Endothelial cell (in vitro differentiated cells): ENCODE measurements at regions not wholly inside any gene's neighbourhood (a gene's known extent, or its start where the extent isn't known, plus 50 kb on each side); places are given as distances from the start of the nearest gene placed in this dataset.

Source experiments
- DNase-seq: peaks from one replicate; pipeline ENCODE4 v3.0.0; 2021; ENCODE audit warnings: low spot score
- H3K27ac Mint-ChIP-seq: one replicate; pipeline ENCODE4 v1.8.0; 2021; ENCODE audit warnings: mixed read lengths, inconsistent platforms; ENCODE audit not compliant: unreplicated experiment
- H3K27me3 Mint-ChIP-seq: one replicate; pipeline ENCODE4 v1.8.0; 2021; ENCODE audit warnings: mild to moderate bottlenecking, moderate library complexity, mixed read lengths, inconsistent platforms; ENCODE audit not compliant: unreplicated experiment
- H3K36me3 Mint-ChIP-seq: one replicate; pipeline ENCODE4 v1.8.0; 2021; ENCODE audit warnings: mild to moderate bottlenecking, low read depth, mixed read lengths, inconsistent platforms; ENCODE audit not compliant: unreplicated experiment
- H3K4me1 Mint-ChIP-seq: one replicate; pipeline ENCODE4 v1.8.0; 2021; ENCODE audit warnings: mild to moderate bottlenecking, mixed read lengths, inconsistent platforms; ENCODE audit not compliant: unreplicated experiment
- H3K4me3 Mint-ChIP-seq: one replicate; pipeline ENCODE4 v1.8.0; 2021; ENCODE audit warnings: mild to moderate bottlenecking, mixed read lengths, inconsistent platforms; ENCODE audit not compliant: unreplicated experiment
- H3K9me3 Mint-ChIP-seq: one replicate; pipeline ENCODE4 v1.8.0; 2021; ENCODE audit warnings: mixed read lengths, inconsistent platforms; ENCODE audit not compliant: unreplicated experiment
- CTCF ChIP-seq: fragments of 200-600 bp; sonication (generic); IDR thresholded peaks from one replicate; pipeline ENCODE4 v1.5.0; 2021; ENCODE audit warnings: antibody characterized with exemption; ENCODE audit not compliant: unreplicated experiment

- DNase-seq = no peak
- Mint-ChIP-seq H3K9me3 (no peaks in the 10 kb centered on the region), H3K4me1 (no peaks in the 10 kb centered on the region), H3K4me3 (no peak overlapping the region), H3K27ac (no peak overlapping the region), H3K36me3 (no peaks in the 10 kb centered on the region), H3K27me3 (peaks cover 4% of the 10 kb centered on the region)
- TF ChIP-seq CTCF = no peak
These were observed 76.2 kb downstream of the SOX1 start for GRCh38 chr13:112143046-112143752.

- Mint-ChIP-seq H3K4me3 (no peak overlapping the region), H3K36me3 (peaks cover 6% of the 10 kb centered on the region), H3K27ac (no peak overlapping the region), H3K9me3 (no peaks in the 10 kb centered on the region), H3K27me3 (peaks cover 6% of the 10 kb centered on the region), H3K4me1 (no peaks in the 10 kb centered on the region)
- no peak for DNase-seq
- TF ChIP-seq CTCF = no peak
These were observed 77.0 kb downstream of the SOX1 start for GRCh38 chr13:112143753-112144615.

- Mint-ChIP-seq H3K9me3 (no peaks in the 10 kb centered on the region), H3K36me3 (peaks cover 6% of the 10 kb centered on the region), H3K27me3 (peaks cover 6% of the 10 kb centered on the region), H3K27ac (no peak overlapping the region), H3K4me1 (no peaks in the 10 kb centered on the region), H3K4me3 (no peak overlapping the region)
- no peak for DNase-seq
- TF ChIP-seq CTCF = no peak
These were observed 77.9 kb downstream of the SOX1 start for GRCh38 chr13:112144616-112145550.

DNA sequence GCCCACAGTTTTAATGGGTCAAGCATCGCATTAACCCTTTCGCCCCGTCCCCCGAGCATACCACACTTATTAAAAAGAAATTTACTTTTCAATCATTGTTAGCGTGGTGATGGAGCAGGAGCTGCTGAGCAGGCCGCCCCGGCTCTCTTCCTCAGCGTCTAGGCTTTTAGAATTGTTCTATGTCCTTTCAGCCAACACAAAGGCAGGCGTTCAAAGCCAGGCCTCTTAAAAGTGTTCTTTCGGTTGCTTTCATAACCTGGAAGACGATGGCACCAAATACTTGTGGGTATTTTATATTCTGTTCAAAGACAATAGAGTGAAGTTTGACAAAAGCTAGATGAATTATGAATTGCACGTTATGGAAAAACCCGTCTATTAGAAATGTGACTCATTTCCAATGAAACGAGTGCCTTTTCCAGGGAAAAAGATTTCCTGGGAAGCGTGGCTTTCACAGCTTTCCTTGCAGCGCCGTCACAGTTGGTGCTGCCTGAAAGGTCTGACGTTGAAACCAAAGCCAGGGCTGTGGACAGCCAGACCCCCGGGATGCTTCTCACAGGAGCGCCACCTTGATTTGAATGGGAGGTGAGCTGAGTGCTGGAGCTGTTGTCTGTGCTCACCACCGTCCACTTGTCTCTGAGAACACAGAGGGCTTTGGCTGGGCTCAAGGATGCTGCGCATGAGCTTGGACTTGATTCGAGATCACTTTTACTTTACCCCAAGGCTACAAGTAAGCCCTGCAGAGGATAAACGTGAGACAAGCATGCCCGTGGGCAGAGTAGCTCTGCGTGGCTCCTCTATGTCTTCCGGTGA lies 78.8 kb downstream of the SOX1 start:
- Mint-ChIP-seq H3K9me3 (no peaks in the 10 kb centered on the region), H3K36me3 (peaks cover 6% of the 10 kb centered on the region), H3K4me3 (no peak overlapping the region), H3K27me3 (peaks cover 6% of the 10 kb centered on the region), H3K27ac (no peak overlapping the region), H3K4me1 (no peaks in the 10 kb centered on the region)
- TF ChIP-seq CTCF = no peak
- DNase-seq = no peak
